ENCODE measurements at regions not wholly inside any gene's neighbourhood (a gene's known extent, or its start where the extent isn't known, plus 50 kb on each side); places are given as distances from the start of the nearest gene placed in this dataset.
A peak's percentile ranks its signal among the peaks of the same experiment; 100 is the strongest.

DNA sequence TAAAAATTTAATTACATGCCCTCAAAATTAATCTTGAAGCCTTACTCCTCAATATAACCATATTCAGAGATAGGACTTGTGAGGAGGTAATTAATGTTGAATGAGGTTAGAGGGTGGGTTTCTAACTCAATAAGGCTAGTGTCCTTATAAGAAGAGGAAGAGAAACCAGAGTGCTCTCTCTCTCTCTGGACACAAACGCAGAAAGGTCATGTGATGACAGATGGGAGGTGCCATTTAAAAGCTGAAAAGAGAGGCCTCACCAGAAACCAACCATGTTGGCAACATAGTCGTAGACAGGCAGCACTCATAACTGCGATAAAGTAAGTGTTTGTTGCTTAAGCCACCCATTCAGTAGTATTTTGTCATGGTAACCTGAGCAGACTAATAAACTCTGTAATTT, 378.5 kb upstream of the LMO3 start:
- 95 to 100% methylated on average over 2 to 3 of the region's 3 CpGs for WGBS, 2 experiments (ENCODE audit: insufficient coverage in 1 of 2, insufficient read length in 1 of 2)
- Histone ChIP-seq H3K4me1 (ENCODE audit: control insufficient read depth, insufficient read depth, low read length) (no peaks in the 10 kb centered on the region), H3K9ac (ENCODE audit: extremely low read depth, low read length, poor library complexity, severe bottlenecking) (no peak overlapping the region), H3K4me3 (ENCODE audit: low read length) (no peak overlapping the region), H3K27me3 (ENCODE audit: control insufficient read depth, insufficient read depth, low read length, poor library complexity, severe bottlenecking) (no peaks in the 10 kb centered on the region), H3K27ac (ENCODE audit: low read depth, low read length) (no peak overlapping the region), H3K36me3 (ENCODE audit: control insufficient read depth, insufficient read depth, low read length) (no peaks in the 10 kb centered on the region), H3K9me3 (ENCODE audit: control insufficient read depth, low read length) (no peaks in the 10 kb centered on the region)
- Mint-ChIP-seq H3K27ac (no peak overlapping the region), H3K36me3 (ENCODE audit: low read depth) (no peaks in the 10 kb centered on the region), H3K9me3 (no peaks in the 10 kb centered on the region), H3K27me3 (ENCODE audit: insufficient read depth) (no peaks in the 10 kb centered on the region), H3K4me1 (no peaks in the 10 kb centered on the region), H3K4me3 (no peak overlapping the region)
- TF ChIP-seq, protein P1, sequence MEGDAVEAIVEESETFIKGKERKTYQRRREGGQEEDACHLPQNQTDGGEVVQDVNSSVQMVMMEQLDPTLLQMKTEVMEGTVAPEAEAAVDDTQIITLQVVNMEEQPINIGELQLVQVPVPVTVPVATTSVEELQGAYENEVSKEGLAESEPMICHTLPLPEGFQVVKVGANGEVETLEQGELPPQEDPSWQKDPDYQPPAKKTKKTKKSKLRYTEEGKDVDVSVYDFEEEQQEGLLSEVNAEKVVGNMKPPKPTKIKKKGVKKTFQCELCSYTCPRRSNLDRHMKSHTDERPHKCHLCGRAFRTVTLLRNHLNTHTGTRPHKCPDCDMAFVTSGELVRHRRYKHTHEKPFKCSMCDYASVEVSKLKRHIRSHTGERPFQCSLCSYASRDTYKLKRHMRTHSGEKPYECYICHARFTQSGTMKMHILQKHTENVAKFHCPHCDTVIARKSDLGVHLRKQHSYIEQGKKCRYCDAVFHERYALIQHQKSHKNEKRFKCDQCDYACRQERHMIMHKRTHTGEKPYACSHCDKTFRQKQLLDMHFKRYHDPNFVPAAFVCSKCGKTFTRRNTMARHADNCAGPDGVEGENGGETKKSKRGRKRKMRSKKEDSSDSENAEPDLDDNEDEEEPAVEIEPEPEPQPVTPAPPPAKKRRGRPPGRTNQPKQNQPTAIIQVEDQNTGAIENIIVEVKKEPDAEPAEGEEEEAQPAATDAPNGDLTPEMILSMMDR (conservative IDR thresholded peaks at IDR 0.05) = no peak
- DNase-seq = no peak

DNA sequence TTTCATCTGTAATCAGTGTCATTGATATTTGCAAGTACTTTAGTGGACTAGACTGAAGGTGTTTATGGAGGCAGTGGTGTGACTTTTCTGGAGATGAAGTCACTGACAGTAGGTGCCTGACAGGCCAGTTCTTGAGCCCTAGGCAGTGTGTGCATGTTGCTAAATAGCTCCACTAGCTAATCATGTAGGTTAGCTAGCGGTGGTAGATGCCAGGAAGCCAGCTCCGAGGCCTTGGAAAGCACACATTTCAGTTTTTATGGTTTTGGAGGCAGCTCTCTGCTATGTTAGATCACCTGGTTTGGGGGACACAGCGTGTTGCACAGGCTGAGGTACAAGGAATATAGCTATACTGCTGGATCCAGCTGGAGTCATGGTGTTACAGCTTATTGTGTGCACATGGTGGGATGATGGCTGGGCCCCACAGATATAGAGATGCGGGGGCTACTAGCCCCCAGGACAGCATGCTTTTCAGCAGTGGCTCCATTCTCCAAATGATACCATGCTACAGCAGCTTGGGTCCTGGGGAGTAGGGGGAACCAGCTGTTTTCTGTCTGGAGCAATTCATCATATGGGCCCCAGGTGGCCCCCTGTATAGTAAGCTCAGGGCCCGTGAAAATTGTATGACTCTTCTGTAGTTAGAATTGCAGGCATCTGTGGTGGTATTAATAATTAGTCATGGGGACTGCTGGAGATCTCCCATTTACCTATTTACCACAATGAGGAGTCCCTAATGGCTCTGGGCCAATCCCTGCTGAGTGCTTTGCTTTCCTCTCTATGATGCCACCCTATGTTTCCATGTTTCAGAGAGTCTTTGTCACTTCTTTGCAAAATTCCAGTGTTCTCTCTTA, 367.2 kb upstream of the LMO3 start:
- Histone ChIP-seq H3K9ac (ENCODE audit: extremely low read depth, low read length, poor library complexity, severe bottlenecking) (no peak overlapping the region), H3K27ac (ENCODE audit: low read depth, low read length) (no peak overlapping the region), H3K27me3 (ENCODE audit: control insufficient read depth, insufficient read depth, low read length, poor library complexity, severe bottlenecking) (no peaks in the 10 kb centered on the region), H3K9me3 (ENCODE audit: control insufficient read depth, low read length) (no peaks in the 10 kb centered on the region), H3K36me3 (ENCODE audit: control insufficient read depth, insufficient read depth, low read length) (no peaks in the 10 kb centered on the region), H3K4me3 (ENCODE audit: low read length) (no peak overlapping the region), H3K4me1 (ENCODE audit: control insufficient read depth, insufficient read depth, low read length) (no peaks in the 10 kb centered on the region)
- no peak for DNase-seq
- WGBS, 2 experiments (ENCODE audit: insufficient coverage in 1 of 2, insufficient read length in 1 of 2) = 94% methylated on average over 5 of the region's 5 CpGs; no CpG with 5 or more reads in 1 of the 2 experiments
- no peaks in the 10 kb centered on the region for H3K27me3 Mint-ChIP-seq (ENCODE audit: insufficient read depth)
- H3K36me3 Mint-ChIP-seq (ENCODE audit: low read depth) = peaks cover 3% of the 10 kb centered on the region
- TF ChIP-seq, protein P1 (conservative IDR thresholded peaks at IDR 0.05) = no peak
- H3K4me3 Mint-ChIP-seq = no peak overlapping the region
- H3K27ac Mint-ChIP-seq = no peak overlapping the region
- H3K9me3 Mint-ChIP-seq = peaks cover 12% of the 10 kb centered on the region
- peaks cover 1% of the 10 kb centered on the region for H3K4me1 Mint-ChIP-seq

DNA sequence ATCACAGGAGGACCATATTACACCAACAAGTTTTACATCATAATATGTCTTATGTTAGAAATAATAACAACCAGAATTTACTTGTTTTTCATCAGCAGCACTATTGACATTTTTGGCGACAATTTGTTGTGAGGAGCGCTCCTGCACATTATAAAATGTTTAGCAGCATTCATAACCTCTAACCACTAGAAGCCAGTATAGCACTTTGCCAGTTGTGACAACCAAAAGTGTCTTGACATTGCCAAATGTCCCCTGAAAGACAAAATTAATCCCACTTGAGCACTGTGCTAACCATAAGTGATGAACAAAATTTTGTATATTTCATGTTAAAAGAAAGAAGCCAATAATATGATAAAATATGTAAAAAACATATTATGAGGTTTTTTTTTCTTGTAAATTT, 356.9 kb upstream of the LMO3 start:
- no peak overlapping the region for H3K27ac ChIP-seq (ENCODE audit: low read depth, low read length)
- H3K9ac ChIP-seq (ENCODE audit: extremely low read depth, low read length, poor library complexity, severe bottlenecking) = no peak overlapping the region
- H3K9me3 ChIP-seq (ENCODE audit: control insufficient read depth, low read length) = no peaks in the 10 kb centered on the region
- no peaks in the 10 kb centered on the region for H3K27me3 ChIP-seq (ENCODE audit: control insufficient read depth, insufficient read depth, low read length, poor library complexity, severe bottlenecking)
- H3K27me3 Mint-ChIP-seq (ENCODE audit: insufficient read depth) = no peaks in the 10 kb centered on the region
- no peak overlapping the region for H3K27ac Mint-ChIP-seq
- H3K36me3 Mint-ChIP-seq (ENCODE audit: low read depth) = peaks cover 2% of the 10 kb centered on the region
- peaks cover 3% of the 10 kb centered on the region for H3K9me3 Mint-ChIP-seq
- WGBS, 2 experiments (ENCODE audit: insufficient coverage in 1 of 2, insufficient read length in 1 of 2) = 100% methylated on average over 2 of the region's 2 CpGs; no CpG with 5 or more reads in 1 of the 2 experiments
- no peaks in the 10 kb centered on the region for H3K4me1 ChIP-seq (ENCODE audit: control insufficient read depth, insufficient read depth, low read length)
- TF ChIP-seq, protein P1 (conservative IDR thresholded peaks at IDR 0.05) = peak; percentile 50
- no peak for DNase-seq
- peaks cover 15% of the 10 kb centered on the region for H3K4me1 Mint-ChIP-seq
- H3K4me3 ChIP-seq (ENCODE audit: low read length) = no peak overlapping the region
- no peak overlapping the region for H3K4me3 Mint-ChIP-seq
- no peaks in the 10 kb centered on the region for H3K36me3 ChIP-seq (ENCODE audit: control insufficient read depth, insufficient read depth, low read length)

Measured in endodermal cell (in vitro differentiated cells).